ENCODE measurements at regions not wholly inside any gene's neighbourhood (a gene's known extent, or its start where the extent isn't known, plus 50 kb on each side); places are given as distances from the start of the nearest gene placed in this dataset.
"Not testable (repeated sequence)": the region's sequence is repeated elsewhere in the genome, so short reads cannot be mapped to it uniquely, and the experiment has no call there.

DNA sequence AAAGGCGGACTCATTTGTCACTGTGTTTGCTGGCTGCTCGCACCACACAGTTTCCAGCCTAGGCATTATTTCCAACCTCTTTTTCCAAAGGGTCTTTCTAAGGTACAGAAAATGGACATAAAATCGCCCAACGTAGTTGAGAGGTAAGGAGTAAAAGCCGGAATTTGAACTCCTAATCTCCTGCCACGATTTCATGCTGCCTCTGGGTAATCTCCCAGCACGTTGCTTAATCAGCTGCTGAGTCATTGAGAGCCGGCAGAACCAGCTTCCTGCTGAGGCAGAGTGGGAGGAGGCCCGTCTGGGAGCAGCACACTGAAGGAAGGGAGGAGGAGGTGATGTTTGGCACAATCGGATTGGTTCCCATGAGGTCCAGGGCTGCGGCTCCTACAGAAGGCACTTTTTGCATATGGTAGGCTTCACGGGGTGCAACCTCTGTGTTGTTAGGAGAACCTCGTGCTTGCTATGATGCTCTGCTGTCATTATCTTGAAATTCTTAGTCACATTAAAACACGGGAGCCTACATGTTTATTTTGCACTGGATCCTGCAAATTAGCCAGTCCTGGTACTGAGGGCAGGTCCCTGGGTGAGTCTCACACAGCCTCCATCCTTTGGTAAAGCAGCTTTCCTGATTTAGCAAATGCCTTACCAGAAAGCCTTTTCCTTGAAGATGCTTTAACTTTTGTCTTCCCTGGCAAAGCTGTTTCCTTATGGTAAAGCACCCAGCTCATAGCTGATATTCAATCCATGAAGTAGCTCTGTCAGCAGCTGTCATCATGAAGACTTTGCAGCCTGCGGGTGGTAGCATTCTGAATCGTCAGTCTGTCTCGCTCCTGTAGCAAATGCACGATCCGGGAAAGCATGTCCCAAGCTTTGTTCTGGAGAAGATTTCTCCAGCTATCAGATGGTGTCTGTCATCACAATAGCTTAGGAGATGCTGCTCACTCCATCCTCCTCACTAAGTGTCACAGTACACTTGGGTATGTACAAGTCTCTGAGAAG, 191.6 kb upstream of the MSX2 start:
- H3K4me3 Mint-ChIP-seq (ENCODE audit: low read depth, unreplicated experiment), result peak overlapping the region; percentile 49
- intact Hi-C loops (cut with micrococcal nuclease; ENCODE audit: unreplicated experiment), result loop anchor here (2.0 to 5.0 kb wide), 3 partner anchors 30 to 195 kb away; no protein-coding TSS in a partner anchor
- peaks cover 84% of the 10 kb centered on the region for H3K4me1 Mint-ChIP-seq (ENCODE audit: low read depth, unreplicated experiment)
- H3K36me3 Mint-ChIP-seq (ENCODE audit: insufficient read depth, unreplicated experiment), result peaks cover 26% of the 10 kb centered on the region
- H3K27ac Mint-ChIP-seq (ENCODE audit: unreplicated experiment), result peak overlapping the region; percentile 94
- TF ChIP-seq, protein P1, sequence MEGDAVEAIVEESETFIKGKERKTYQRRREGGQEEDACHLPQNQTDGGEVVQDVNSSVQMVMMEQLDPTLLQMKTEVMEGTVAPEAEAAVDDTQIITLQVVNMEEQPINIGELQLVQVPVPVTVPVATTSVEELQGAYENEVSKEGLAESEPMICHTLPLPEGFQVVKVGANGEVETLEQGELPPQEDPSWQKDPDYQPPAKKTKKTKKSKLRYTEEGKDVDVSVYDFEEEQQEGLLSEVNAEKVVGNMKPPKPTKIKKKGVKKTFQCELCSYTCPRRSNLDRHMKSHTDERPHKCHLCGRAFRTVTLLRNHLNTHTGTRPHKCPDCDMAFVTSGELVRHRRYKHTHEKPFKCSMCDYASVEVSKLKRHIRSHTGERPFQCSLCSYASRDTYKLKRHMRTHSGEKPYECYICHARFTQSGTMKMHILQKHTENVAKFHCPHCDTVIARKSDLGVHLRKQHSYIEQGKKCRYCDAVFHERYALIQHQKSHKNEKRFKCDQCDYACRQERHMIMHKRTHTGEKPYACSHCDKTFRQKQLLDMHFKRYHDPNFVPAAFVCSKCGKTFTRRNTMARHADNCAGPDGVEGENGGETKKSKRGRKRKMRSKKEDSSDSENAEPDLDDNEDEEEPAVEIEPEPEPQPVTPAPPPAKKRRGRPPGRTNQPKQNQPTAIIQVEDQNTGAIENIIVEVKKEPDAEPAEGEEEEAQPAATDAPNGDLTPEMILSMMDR (IDR thresholded peaks at IDR 0.05; ENCODE audit: unreplicated experiment), result no peak
- TSS peak; percentile 78 for BruUV-seq (replicated peaks)
- H3K9me3 Mint-ChIP-seq (ENCODE audit: low read depth, unreplicated experiment), result no peaks in the 10 kb centered on the region
- peak; percentile 95 for DNase-seq
- no peaks in the 10 kb centered on the region for H3K27me3 Mint-ChIP-seq (ENCODE audit: unreplicated experiment)
- CTCF ChIA-PET, result interaction anchor here (0.5 to 2.0 kb wide), 6 partner anchors 12 to 191 kb away, joined by 3 to 11 read pairs (median 3); partner anchors contain the start of gene MSX2

DNA sequence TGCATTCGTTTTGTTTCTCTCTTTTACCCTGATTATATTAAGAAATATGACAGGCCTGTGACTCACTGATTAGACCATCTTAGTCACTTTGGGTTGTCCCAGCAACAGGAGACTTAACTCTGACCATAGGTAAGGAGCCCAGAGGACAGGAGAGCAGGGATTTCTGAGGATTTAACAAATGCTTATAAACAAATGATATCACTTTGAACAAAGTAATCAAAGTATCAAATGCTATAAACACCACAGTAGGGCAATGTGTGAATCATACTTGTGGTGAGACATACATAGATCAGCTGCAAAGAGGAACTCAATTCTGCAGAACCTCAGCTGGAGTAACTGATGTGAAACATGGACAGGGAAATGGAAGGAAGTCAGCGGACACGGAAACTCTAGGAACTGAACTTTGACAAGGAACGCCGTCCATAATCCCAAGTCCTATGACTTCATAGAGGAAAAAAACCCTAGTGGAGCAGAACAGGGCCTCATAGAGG, 190.6 kb upstream of the MSX2 start:
- CTCF ChIA-PET, result no interaction called here
- intact Hi-C loops (cut with micrococcal nuclease; ENCODE audit: unreplicated experiment), result loop anchor here (2.0 to 5.0 kb wide), 5 partner anchors 31 to 194 kb away; no protein-coding TSS in a partner anchor
- peaks cover 5% of the 10 kb centered on the region for H3K9me3 Mint-ChIP-seq (ENCODE audit: low read depth, unreplicated experiment)
- H3K4me3 Mint-ChIP-seq (ENCODE audit: low read depth, unreplicated experiment), result peak overlapping the region; percentile 49
- H3K27ac Mint-ChIP-seq (ENCODE audit: unreplicated experiment), result peak overlapping the region; percentile 94
- TF ChIP-seq, protein P1 (IDR thresholded peaks at IDR 0.05; ENCODE audit: unreplicated experiment), result no peak
- BruUV-seq (replicated peaks), result no TSS peak
- DNase-seq, result peak; percentile 60
- H3K36me3 Mint-ChIP-seq (ENCODE audit: insufficient read depth, unreplicated experiment), result peaks cover 26% of the 10 kb centered on the region
- no peaks in the 10 kb centered on the region for H3K27me3 Mint-ChIP-seq (ENCODE audit: unreplicated experiment)
- peaks cover 80% of the 10 kb centered on the region for H3K4me1 Mint-ChIP-seq (ENCODE audit: low read depth, unreplicated experiment)

DNA sequence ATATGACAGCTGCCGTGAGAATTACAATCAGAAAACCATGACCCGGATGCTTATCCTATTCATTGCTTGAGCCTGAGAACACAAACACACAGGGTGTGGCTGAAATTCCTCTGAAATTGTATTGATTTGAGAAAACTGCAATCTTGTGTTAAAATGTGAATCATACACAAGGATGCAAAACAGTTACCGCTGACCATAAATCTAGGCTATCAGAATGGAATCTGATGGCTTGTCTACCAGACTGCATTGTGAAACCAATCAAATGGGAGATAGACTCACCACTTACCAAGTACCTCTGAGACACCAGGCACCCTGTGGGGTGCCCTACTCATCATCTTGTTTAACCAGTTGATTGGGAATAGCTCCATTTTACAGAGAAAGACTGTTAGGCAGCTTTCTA, 188.7 kb upstream of the MSX2 start:
- Mint-ChIP-seq H3K36me3 (ENCODE audit: insufficient read depth, unreplicated experiment) (peaks cover 26% of the 10 kb centered on the region), H3K27me3 (ENCODE audit: unreplicated experiment) (no peaks in the 10 kb centered on the region), H3K27ac (ENCODE audit: unreplicated experiment) (peak overlapping the region; percentile 94), H3K4me3 (ENCODE audit: low read depth, unreplicated experiment) (no peak overlapping the region), H3K4me1 (ENCODE audit: low read depth, unreplicated experiment) (peaks cover 61% of the 10 kb centered on the region), H3K9me3 (ENCODE audit: low read depth, unreplicated experiment) (peaks cover 5% of the 10 kb centered on the region)
- peak; percentile 66 for DNase-seq
- BruUV-seq (replicated peaks), result no TSS peak
- intact Hi-C loops (cut with micrococcal nuclease; ENCODE audit: unreplicated experiment), result loop anchor here (2.0 kb wide), 2 partner anchors 65 to 75 kb away; no protein-coding TSS in a partner anchor
- TF ChIP-seq, protein P1 (IDR thresholded peaks at IDR 0.05; ENCODE audit: unreplicated experiment), result no peak
- CTCF ChIA-PET, result interaction anchor here (1.1 to 2.2 kb wide), 2 partner anchors 116 to 258 kb away, joined by 6 to 7 read pairs; no protein-coding TSS in a partner anchor

DNA sequence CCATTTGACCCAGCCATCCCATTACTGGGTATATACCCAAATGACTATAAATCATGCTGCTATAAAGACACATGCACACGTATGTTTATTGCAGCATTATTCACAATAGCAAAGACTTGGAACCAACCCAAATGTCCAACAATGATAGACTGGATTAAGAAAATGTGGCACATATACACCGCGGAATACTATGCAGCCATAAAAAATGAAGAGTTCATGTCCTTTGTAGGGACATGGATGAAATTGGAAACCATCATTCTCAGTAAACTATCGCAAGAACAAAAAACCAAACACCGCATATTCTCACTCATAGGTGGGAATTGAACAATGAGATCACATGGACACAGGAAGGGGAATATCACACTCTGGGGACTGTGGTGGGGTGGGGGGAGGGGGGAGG, 184.6 kb upstream of the MSX2 start:
- BruUV-seq (replicated peaks); DNase-seq; H3K27ac Mint-ChIP-seq (ENCODE audit: unreplicated experiment); intact Hi-C loops (cut with micrococcal nuclease; ENCODE audit: unreplicated experiment); H3K27me3 Mint-ChIP-seq (ENCODE audit: unreplicated experiment); H3K9me3 Mint-ChIP-seq (ENCODE audit: low read depth, unreplicated experiment); H3K4me3 Mint-ChIP-seq (ENCODE audit: low read depth, unreplicated experiment); CTCF ChIA-PET: not testable (repeated sequence)
- H3K4me1 Mint-ChIP-seq (ENCODE audit: low read depth, unreplicated experiment), result peaks cover 21% of the 10 kb centered on the region
- peaks cover 13% of the 10 kb centered on the region for H3K36me3 Mint-ChIP-seq (ENCODE audit: insufficient read depth, unreplicated experiment)

Data from Calu3 (cell line).